ENCODE measurements at regions not wholly inside any gene's neighbourhood (a gene's known extent, or its start where the extent isn't known, plus 50 kb on each side); places are given as distances from the start of the nearest gene placed in this dataset.

- POLR2A ChIA-PET: no interaction called here
- intact Hi-C loops (cut with micrococcal nuclease): no loop called here
- Histone ChIP-seq H3K9me2 (ENCODE audit: insufficient read depth) (no peaks in the 10 kb centered on the region), H3K4me1 (ENCODE audit: control insufficient read depth in 1 of 2, insufficient read depth in 2 of 2, low read length in 2 of 2) (no peaks in the 10 kb centered on the region), H3K27ac (ENCODE audit: low read depth, low read length) (no peak overlapping the region), H4K20me1 (ENCODE audit: insufficient read depth) (no peaks in the 10 kb centered on the region), H3K79me2 (ENCODE audit: insufficient read depth, low read length) (no peaks in the 10 kb centered on the region), H3K27me3 (ENCODE audit: insufficient read depth, low read length) (no peaks in the 10 kb centered on the region), H3K9ac (ENCODE audit: low read length) (no peak overlapping the region), H2AFZ (ENCODE audit: low read depth, low read length, poor library complexity, severe bottlenecking) (no peak overlapping the region), H3K9me3 (ENCODE audit: control insufficient read depth in 1 of 2, insufficient read depth in 1 of 2, low read depth in 1 of 2, low read length in 2 of 2) (no peaks in the 10 kb centered on the region), H3K4me3 (replicated peaks in 1 of 2; ENCODE audit: low read depth in 1 of 2, low read length in 2 of 2) (no peak overlapping the region), H3K36me3 (ENCODE audit: control insufficient read depth in 1 of 2, insufficient read depth in 2 of 2, low read length in 2 of 2) (no peaks in the 10 kb centered on the region), H3K4me2 (ENCODE audit: low read length) (no peak overlapping the region)
- BruUV-seq (replicated peaks): no TSS peak
- CTCF ChIA-PET: no interaction called here
- no peak for ATAC-seq
- TF ChIP-seq SIN3A (IDR thresholded peaks at IDR 0.05; ENCODE audit: low read depth) (no peak), TCF7L2 (IDR thresholded peaks at IDR 0.05; ENCODE audit: borderline replicate concordance, extremely low read depth, insufficient read depth, insufficient read length) (no peak), JUND (IDR thresholded peaks at IDR 0.05) (no peak), MAX (IDR thresholded peaks at IDR 0.05) (no peak), RAD21 (IDR thresholded peaks at IDR 0.05; ENCODE audit: low read depth) (no peak), YY1 (IDR thresholded peaks at IDR 0.05; ENCODE audit: extremely low read depth, insufficient replicate concordance, low read depth, low read length) (no peak), CTCF (IDR thresholded peaks at IDR 0.05 in 2 of 3, conservative IDR thresholded peaks at IDR 0.05 in 1 of 3; ENCODE audit: borderline replicate concordance in 1 of 3, insufficient read depth in 1 of 3, low read depth in 2 of 3, low read length in 2 of 3) (no peak), CBX3 (IDR thresholded peaks at IDR 0.05; ENCODE audit: low read depth) (no peak), POLR2A (IDR thresholded peaks at IDR 0.05; ENCODE audit: borderline replicate concordance, extremely low read depth, insufficient read depth, insufficient read length) (no peak), POLR2AphosphoS5 (IDR thresholded peaks at IDR 0.05; ENCODE audit: low read depth, low read length) (no peak), EZH2 (IDR thresholded peaks at IDR 0.05) (no peak), EZH2phosphoT487 (IDR thresholded peaks at IDR 0.05; ENCODE audit: borderline replicate concordance) (no peak), REST (IDR thresholded peaks at IDR 0.05; ENCODE audit: low read depth) (no peak), CEBPB (IDR thresholded peaks at IDR 0.05; ENCODE audit: low read depth) (no peak), ZNF274 (IDR thresholded peaks at IDR 0.05; ENCODE audit: low read depth, low read length) (no peak), SP1 (IDR thresholded peaks at IDR 0.05; ENCODE audit: low read depth) (no peak)
- TF ChIP-seq, protein P1, sequence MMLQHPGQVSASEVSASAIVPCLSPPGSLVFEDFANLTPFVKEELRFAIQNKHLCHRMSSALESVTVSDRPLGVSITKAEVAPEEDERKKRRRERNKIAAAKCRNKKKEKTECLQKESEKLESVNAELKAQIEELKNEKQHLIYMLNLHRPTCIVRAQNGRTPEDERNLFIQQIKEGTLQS (IDR thresholded peaks at IDR 0.05): no peak
- TF ChIP-seq, protein P2, sequence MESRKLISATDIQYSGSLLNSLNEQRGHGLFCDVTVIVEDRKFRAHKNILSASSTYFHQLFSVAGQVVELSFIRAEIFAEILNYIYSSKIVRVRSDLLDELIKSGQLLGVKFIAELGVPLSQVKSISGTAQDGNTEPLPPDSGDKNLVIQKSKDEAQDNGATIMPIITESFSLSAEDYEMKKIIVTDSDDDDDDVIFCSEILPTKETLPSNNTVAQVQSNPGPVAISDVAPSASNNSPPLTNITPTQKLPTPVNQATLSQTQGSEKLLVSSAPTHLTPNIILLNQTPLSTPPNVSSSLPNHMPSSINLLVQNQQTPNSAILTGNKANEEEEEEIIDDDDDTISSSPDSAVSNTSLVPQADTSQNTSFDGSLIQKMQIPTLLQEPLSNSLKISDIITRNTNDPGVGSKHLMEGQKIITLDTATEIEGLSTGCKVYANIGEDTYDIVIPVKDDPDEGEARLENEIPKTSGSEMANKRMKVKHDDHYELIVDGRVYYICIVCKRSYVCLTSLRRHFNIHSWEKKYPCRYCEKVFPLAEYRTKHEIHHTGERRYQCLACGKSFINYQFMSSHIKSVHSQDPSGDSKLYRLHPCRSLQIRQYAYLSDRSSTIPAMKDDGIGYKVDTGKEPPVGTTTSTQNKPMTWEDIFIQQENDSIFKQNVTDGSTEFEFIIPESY (IDR thresholded peaks at IDR 0.05; ENCODE audit: extremely low read depth, insufficient replicate concordance, low read length): no peak
- RAD21 ChIA-PET (ENCODE audit: low non-redundant PET in 1 of 2, low total read pairs in 2 of 2, uncharacterized antibody in 2 of 2, unreplicated experiment in 2 of 2): no interaction called here
- DNase-seq (ENCODE audit: low read depth, low spot score): no peak
Observed at GRCh38 chr2:48034295-48034694, 128.0 kb upstream of the FBXO11 start.
